Ovary (tissue), 7 donors: ENCODE measurements at regions not wholly inside any gene's neighbourhood (a gene's known extent, or its start where the extent isn't known, plus 50 kb on each side); places are given as distances from the start of the nearest gene placed in this dataset.

Experiments used
- DNase-seq, 5 donors: peaks; one replicate each; pipeline ENCODE4 v3.0.0-alpha.2; 2019 to 2020
- H3K27ac ChIP-seq, 2 donors: fragments of 200-600 bp; one replicate each; pipeline versions ENCODE4 v1.5.1 to v1.8.0; 2019 to 2022
- H3K27me3 ChIP-seq: fragments of 200-600 bp; one replicate; pipeline ENCODE4 v1.8.0; 2022
- H3K36me3 ChIP-seq: fragments of 200-600 bp; sonication (generic); one replicate; pipeline ENCODE4 v1.5.1; 2019
- H3K4me1 ChIP-seq: one replicate; pipeline ENCODE4 v1.8.1; 2013; ENCODE audit warnings: mild to moderate bottlenecking, moderate library complexity; ENCODE audit not compliant: insufficient read depth
- H3K4me3 ChIP-seq: fragments of 200-600 bp; sonication (generic); one replicate; pipeline ENCODE4 v1.5.1; 2017
- H3K9me3 ChIP-seq, 2 donors: fragments of 200-600 bp in 1 of 2; sonication (generic) in 1 of 2; one replicate each; pipeline versions ENCODE4 v1.5.1 to v1.8.1; 2013 to 2019; ENCODE audit warnings: mild to moderate bottlenecking in 1 of 2, moderate library complexity in 1 of 2
- EP300 ChIP-seq: sonication (generic); formaldehyde crosslinking; IDR thresholded peaks from one replicate; pipeline ENCODE4 v1.6.1; 2017; ENCODE audit warnings: antibody characterized with exemption
- POLR2A ChIP-seq: fragments of 450-650 bp; IDR thresholded peaks from one replicate; pipeline ENCODE4 v1.6.1; 2017; ENCODE audit warnings: antibody characterized with exemption, mild to moderate bottlenecking, moderate library complexity
- WGBS, 3 donors: extraction: QIAGEN DNeasy Blood & Tissue Kit in 1 of 3; methylation state at CpG; one replicate each; pipeline versions ENCODE4 v1.1.5 to v1.1.7; 2013 to 2017; 5-methylcytosine and 5-hydroxymethylcytosine counted together
- intact Hi-C, 4 donors: fragments of 100-400 bp; cut with DNase I; formaldehyde crosslinking; loops; one replicate each; pipeline versions ENCODE4 v1.11.0 to v1.15.1; 2022 to 2023
- TF ChIP-seq, protein P1 (sequence below), 3 donors: fragments of 450-650 bp in 2 of 3; fragments of 200-600 bp in 1 of 3; IDR thresholded peaks; one replicate each; pipeline versions ENCODE4 v1.5.1 to v1.8.0; 2016 to 2022; ENCODE audit warnings: antibody characterized with exemption in 3 of 3, mild to moderate bottlenecking in 1 of 3
- donor health status: DM: no; HTN: no; CAD: no; lungs with moderate emphysema.
- donor health status: DM: no; HTN: no; CAD: no.
- donor health status: Bipolar disorder and iron deficiency.
- donor health status: DM: no; HTN: no; CAD: no.
- donor health status: DM: yes; HTN: yes; CAD: no.

DNA sequence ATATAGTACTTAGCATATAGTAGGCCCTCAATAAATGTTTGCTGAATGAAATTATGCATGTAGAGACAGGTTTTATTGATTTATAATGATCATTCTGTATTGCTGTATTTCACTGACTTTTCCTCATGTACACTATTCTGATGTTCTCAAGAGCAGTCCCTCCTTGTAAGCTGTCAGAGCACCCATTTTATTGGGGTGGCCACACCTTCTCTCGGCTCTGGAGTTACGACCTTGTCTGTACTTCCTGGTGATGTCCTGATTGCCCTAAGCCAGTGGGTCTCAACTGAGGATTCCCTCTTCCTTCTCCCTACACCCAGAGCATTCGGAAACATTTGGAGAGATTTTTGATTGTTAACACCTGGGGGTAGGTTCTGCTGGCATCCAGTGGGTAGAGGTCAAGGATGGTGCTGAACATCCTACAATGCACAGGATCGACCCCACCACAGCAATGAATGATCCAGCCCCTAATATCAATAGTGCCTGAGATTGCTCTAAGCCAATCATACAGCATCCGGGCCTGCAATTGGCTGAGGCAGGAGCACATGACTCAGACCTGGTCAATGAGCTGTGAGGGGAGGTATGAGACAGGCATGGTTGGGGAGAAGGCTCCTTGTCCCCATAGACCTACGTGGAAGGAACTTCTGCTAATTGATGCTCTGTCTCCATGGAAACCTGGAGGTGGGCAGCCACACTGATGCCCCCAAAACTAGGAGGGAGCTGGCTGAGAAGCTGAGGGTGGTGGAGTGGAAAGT lies 58.8 kb downstream of the CLDN34 start:
- Histone ChIP-seq H3K36me3 (no peaks in the 10 kb centered on the region), H3K4me1 (peaks cover 3% of the 10 kb centered on the region), H3K4me3 (no peak overlapping the region), H3K9me3 (no peaks in the 10 kb centered on the region), H3K27me3 (no peaks in the 10 kb centered on the region), H3K27ac (no peak overlapping the region)
- TF ChIP-seq POLR2A (no peak), EP300 (no peak)
- TF ChIP-seq, protein P1, sequence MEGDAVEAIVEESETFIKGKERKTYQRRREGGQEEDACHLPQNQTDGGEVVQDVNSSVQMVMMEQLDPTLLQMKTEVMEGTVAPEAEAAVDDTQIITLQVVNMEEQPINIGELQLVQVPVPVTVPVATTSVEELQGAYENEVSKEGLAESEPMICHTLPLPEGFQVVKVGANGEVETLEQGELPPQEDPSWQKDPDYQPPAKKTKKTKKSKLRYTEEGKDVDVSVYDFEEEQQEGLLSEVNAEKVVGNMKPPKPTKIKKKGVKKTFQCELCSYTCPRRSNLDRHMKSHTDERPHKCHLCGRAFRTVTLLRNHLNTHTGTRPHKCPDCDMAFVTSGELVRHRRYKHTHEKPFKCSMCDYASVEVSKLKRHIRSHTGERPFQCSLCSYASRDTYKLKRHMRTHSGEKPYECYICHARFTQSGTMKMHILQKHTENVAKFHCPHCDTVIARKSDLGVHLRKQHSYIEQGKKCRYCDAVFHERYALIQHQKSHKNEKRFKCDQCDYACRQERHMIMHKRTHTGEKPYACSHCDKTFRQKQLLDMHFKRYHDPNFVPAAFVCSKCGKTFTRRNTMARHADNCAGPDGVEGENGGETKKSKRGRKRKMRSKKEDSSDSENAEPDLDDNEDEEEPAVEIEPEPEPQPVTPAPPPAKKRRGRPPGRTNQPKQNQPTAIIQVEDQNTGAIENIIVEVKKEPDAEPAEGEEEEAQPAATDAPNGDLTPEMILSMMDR (IDR thresholded peaks at IDR 0.05): no peak
- WGBS, 3 donors: 78 to 81% (median 78%) methylated on average over 6 of the region's 6 CpGs
- intact Hi-C loops: no loop called here
- no peak for DNase-seq

DNA sequence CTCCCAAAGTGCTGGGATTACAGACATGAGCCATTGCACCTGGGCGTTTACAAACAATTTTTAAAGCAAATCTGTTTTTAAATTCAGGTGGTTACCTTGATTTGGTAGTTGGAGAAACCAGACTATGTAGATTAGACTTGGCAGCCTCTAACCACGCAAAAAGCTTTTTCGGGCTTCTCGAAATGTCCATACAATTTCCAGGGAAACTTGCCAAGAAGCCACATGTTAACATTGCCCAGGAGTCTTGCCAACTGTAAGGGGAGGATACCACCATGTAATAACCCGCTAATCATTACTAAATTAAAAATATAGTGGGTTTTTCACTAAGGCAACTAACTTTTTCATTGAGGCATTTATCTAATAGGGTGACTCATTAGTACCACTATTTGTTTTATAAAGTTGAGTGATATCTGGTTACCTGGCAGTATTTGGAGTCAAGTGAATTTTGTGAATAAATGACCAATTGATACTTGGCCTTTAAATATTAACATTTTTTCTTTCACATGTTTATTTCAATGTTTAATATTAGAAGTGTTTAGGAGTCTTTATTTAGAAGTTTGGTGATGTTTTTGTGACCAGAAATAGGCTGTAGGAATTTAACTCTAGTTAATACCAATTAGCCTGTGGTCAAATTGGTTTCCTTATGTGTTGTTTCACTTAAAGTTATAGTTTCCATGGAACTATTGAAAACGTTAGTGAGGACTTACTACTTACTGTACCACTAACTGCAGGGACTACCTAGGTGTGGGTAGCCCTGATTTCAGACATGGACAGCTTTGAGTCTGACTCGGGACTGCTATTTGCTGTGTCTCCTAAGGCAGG lies 61.3 kb downstream of the CLDN34 start:
- WGBS, 3 donors: 53 to 63% (median 53%) methylated on average over 7 of the region's 7 CpGs
- no peak for DNase-seq
- no peaks in the 10 kb centered on the region for H3K9me3 ChIP-seq
- H3K36me3 ChIP-seq: no peaks in the 10 kb centered on the region
- no peaks in the 10 kb centered on the region for H3K27me3 ChIP-seq
- H3K4me1 ChIP-seq: peaks cover 3% of the 10 kb centered on the region
- intact Hi-C loops: no loop called here
- H3K27ac ChIP-seq: no peak overlapping the region
- TF ChIP-seq POLR2A (no peak), EP300 (no peak)
- TF ChIP-seq, protein P1 (IDR thresholded peaks at IDR 0.05): no peak
- no peak overlapping the region for H3K4me3 ChIP-seq

DNA sequence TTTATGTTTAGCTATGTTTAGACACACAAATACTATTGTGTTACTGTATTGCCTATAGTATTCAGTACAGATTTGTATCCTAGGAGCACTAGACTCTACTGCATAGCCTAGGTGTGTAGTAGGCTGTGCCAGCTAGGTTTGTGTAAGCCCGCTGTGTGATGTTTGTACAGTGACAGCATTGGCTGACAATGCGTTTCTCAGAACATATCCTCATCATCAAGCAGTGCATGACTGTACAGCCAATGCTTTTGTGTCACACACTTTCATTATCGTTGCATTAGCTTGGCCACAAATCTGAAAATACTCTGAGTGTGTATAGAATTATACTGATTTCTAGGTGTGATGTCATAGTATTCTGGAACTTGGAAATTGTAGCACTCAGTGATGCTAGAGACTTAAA lies 63.4 kb downstream of the CLDN34 start:
- no peak for DNase-seq
- peaks cover 3% of the 10 kb centered on the region for H3K4me1 ChIP-seq
- H3K9me3 ChIP-seq: no peaks in the 10 kb centered on the region
- H3K4me3 ChIP-seq: no peak overlapping the region
- 83 to 91% (median 85%) methylated on average over 3 of the region's 3 CpGs for WGBS, 3 donors
- no peaks in the 10 kb centered on the region for H3K27me3 ChIP-seq
- H3K27ac ChIP-seq: no peak overlapping the region
- intact Hi-C loops: no loop called here
- no peak for TF ChIP-seq EP300
- no peak for TF ChIP-seq POLR2A
- TF ChIP-seq, protein P1 (IDR thresholded peaks at IDR 0.05): no peak
- H3K36me3 ChIP-seq: no peaks in the 10 kb centered on the region

DNA sequence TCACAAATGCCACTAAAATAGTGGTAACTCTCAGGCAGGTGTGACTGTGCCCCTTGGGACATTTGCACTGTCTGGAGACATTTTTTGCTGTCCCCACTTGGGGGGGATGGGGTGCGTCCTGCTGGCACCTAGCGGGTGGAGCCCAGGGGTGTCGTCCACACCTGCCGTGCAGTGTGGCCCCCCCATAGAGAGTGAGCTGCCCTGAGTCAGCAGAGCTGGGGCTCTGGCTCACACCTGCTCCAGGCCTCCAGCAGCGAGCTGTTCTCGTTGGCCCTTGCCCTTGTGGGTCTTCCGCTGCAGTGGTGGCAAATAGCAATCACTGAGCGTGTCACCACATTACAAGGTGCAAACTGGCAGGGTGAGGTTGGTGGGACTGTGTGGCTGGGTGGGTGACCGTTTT lies 64.6 kb downstream of the CLDN34 start:
- H3K27me3 ChIP-seq: no peaks in the 10 kb centered on the region

More for the DNA sequence above, 64.6 kb downstream of the CLDN34 start:
- Histone ChIP-seq H3K4me1 (peaks cover 2% of the 10 kb centered on the region), H3K9me3 (no peaks in the 10 kb centered on the region), H3K36me3 (no peaks in the 10 kb centered on the region), H3K4me3 (no peak overlapping the region), H3K27ac (no peak overlapping the region)
- intact Hi-C loops: no loop called here
- WGBS, 3 donors: 88 to 89% (median 88%) methylated on average over 9 of the region's 9 CpGs
- TF ChIP-seq EP300 (no peak), POLR2A (no peak)
- TF ChIP-seq, protein P1 (IDR thresholded peaks at IDR 0.05): no peak
- DNase-seq: no peak
